HG02870 (cell line): ENCODE measurements at regions not wholly inside any gene's neighbourhood (a gene's known extent, or its start where the extent isn't known, plus 50 kb on each side); places are given as distances from the start of the nearest gene placed in this dataset.

Experiments
- ATAC-seq: cut with Tn5 transposase; IDR thresholded peaks from one replicate; pipeline ENCODE4 v1.9.1; 2021; ENCODE audit warnings: mild to moderate bottlenecking, moderate library complexity; ENCODE audit not compliant: unreplicated experiment

DNA sequence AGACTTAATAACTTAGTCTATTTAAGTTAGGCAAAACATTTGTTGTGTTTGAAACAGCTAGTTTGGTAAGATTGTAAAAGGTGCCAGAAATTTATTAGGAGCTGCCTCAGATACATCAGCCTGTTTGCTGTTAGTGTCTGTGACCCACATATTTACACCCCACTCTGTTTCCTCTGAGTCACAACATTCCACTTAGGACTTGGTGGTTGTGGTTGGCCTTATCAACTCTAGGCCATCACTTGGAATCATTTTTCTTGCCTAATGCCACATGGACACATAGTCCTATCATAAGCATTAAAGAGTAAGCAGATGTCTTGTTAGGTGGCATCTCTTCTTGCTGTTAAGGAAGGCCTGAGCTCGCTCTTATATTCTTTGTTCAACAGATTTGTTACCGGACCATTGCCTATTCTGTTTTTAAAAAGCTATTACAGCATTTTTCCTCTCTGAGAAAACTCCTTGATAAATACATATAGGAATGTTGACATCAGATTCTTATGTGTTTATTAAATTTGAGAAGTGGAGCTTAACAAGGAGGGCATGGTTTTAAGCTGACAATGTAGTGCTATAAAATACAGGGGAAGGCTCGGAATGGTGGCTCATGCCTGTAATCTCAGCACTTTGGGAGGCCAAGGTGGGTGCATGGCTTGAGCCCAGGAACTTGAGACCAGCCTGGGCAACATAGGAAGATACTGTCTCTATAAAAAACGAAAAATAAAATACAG, 51.2 kb upstream of the PGRMC2 start:
- no peak for ATAC-seq

DNA sequence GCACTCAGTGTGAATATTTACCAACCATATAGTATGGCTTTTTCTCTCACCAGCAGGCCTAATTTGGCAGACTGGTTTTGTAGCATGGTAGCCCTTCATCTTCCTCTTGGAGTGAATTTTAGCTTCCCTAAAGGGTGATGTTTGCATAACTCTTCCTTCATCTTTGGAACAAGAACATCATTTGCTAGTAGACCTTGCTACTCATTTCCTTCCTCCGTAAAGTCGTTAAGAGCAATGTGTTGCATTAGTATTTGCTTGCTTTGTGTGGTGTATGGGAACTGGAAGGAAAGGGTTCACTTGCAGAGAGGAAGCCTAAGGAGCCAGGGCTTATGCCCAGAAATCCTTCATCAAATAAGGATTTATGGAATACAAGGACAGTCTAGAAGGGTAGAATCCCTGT, 50.2 kb upstream of the PGRMC2 start:
- no peak for ATAC-seq
